ENCODE measurements at regions not wholly inside any gene's neighbourhood (a gene's known extent, or its start where the extent isn't known, plus 50 kb on each side); places are given as distances from the start of the nearest gene placed in this dataset.

- H3K27me3 Mint-ChIP-seq = peaks cover 9% of the 10 kb centered on the region
- H3K4me1 Mint-ChIP-seq = no peaks in the 10 kb centered on the region
- H3K4me3 Mint-ChIP-seq = no peak overlapping the region
Observed at GRCh38 chr5:1950096-1950707, 67.5 kb upstream of the IRX4 start.

GRCh38 chr5:1949253-1949652 lies 66.5 kb upstream of the IRX4 start:
- H3K27ac Mint-ChIP-seq = no peak overlapping the region
- H3K36me3 Mint-ChIP-seq = no peaks in the 10 kb centered on the region
- H3K4me3 Mint-ChIP-seq = no peak overlapping the region
- peaks cover 0 to 3% (median 2%) of the 10 kb centered on the region in 3 donors for H3K9me3 Mint-ChIP-seq
- no peaks in the 10 kb centered on the region for H3K4me1 Mint-ChIP-seq
- H3K27me3 Mint-ChIP-seq = peaks cover 9% of the 10 kb centered on the region

More at GRCh38 chr5:1950096-1950707, 67.5 kb upstream of the IRX4 start:
- Mint-ChIP-seq H3K27ac (no peak overlapping the region), H3K36me3 (no peaks in the 10 kb centered on the region), H3K9me3 (peaks cover 0 to 3% (median 2%) of the 10 kb centered on the region in 3 donors)

GRCh38 chr5:1948663-1949191 lies 66.0 kb upstream of the IRX4 start:
- Mint-ChIP-seq H3K27ac (no peak overlapping the region), H3K27me3 (peaks cover 9% of the 10 kb centered on the region), H3K36me3 (no peaks in the 10 kb centered on the region), H3K4me3 (peak overlapping the region in 1 of 4 donors; percentile 32), H3K4me1 (no peaks in the 10 kb centered on the region), H3K9me3 (peaks cover 0 to 3% (median 2%) of the 10 kb centered on the region in 3 donors)

GRCh38 chr5:1948111-1948510 lies 65.4 kb upstream of the IRX4 start:
- Mint-ChIP-seq H3K4me1 (no peaks in the 10 kb centered on the region), H3K27me3 (peaks cover 9% of the 10 kb centered on the region), H3K9me3 (peaks cover 0 to 2% (median 2%) of the 10 kb centered on the region in 3 donors), H3K27ac (no peak overlapping the region), H3K4me3 (no peak overlapping the region), H3K36me3 (no peaks in the 10 kb centered on the region)

DNA sequence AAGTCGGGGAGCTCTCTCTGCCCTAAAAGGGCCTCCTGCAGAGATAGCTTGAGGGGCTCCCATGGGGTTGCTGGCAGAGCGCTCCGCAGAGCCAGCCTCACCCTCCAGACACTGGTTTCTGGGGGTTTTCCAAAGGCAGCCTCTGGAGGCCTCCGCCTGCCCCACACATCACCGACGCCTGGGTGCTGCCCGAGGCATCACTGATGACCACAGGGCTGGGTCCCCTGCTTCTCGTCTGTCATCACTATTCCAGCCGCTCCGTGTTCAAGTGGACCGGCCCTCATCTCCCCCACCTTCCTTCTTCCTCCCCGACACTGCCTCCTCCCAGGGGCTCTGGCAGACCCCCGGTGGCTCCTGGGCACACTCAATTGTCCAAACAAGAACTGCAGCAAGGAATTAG lies 64.1 kb upstream of the IRX4 start:
- no peak overlapping the region for H3K4me3 Mint-ChIP-seq
- H3K36me3 Mint-ChIP-seq = no peaks in the 10 kb centered on the region
- peaks cover 9% of the 10 kb centered on the region for H3K27me3 Mint-ChIP-seq
- no peaks in the 10 kb centered on the region for H3K4me1 Mint-ChIP-seq
- H3K27ac Mint-ChIP-seq = no peak overlapping the region
- peaks cover 2 to 4% (median 4%) of the 10 kb centered on the region in 3 donors for H3K9me3 Mint-ChIP-seq

DNA sequence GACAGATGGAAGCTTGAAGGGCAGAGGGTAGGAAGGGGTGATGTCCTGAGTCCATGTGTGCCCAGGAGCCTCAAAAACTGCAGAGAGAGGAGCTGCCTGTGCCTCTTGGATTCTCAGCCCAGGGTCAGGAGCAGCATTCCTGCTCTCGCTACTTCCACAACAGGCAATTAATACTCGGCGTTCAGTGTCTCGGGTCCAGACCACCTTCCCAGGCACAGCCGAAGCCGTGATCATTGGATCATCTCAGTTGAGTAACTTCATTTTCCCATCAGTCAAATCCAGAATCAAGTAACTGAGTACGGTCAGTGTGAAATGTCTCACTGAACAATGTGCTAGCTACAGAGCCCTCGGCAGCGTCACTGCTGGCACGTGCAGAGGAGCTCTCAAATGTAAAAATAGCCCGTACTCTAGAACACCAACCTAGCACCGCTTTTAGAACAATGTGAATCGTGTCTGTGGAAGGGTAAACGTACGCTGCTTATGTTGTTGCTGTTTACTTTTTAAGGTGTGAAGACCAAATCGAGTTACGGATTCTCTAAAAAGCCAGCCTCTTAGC lies 63.5 kb upstream of the IRX4 start:
- Mint-ChIP-seq H3K27ac (no peak overlapping the region), H3K36me3 (no peaks in the 10 kb centered on the region), H3K4me3 (no peak overlapping the region), H3K9me3 (peaks cover 2 to 4% (median 4%) of the 10 kb centered on the region in 3 donors), H3K27me3 (peaks cover 9% of the 10 kb centered on the region), H3K4me1 (no peaks in the 10 kb centered on the region)

GRCh38 chr5:1945606-1946005 lies 62.9 kb upstream of the IRX4 start:
- Mint-ChIP-seq H3K4me1 (no peaks in the 10 kb centered on the region), H3K27me3 (peaks cover 9% of the 10 kb centered on the region), H3K36me3 (no peaks in the 10 kb centered on the region), H3K4me3 (no peak overlapping the region), H3K27ac (no peak overlapping the region), H3K9me3 (peaks cover 0 to 4% (median 2%) of the 10 kb centered on the region in 3 donors)

GRCh38 chr5:1944408-1944807 lies 61.7 kb upstream of the IRX4 start:
- no peaks in the 10 kb centered on the region for H3K4me1 Mint-ChIP-seq
- H3K27me3 Mint-ChIP-seq = peaks cover 9% of the 10 kb centered on the region
- H3K4me3 Mint-ChIP-seq = no peak overlapping the region
- peaks cover 0 to 4% (median 2%) of the 10 kb centered on the region in 3 donors for H3K9me3 Mint-ChIP-seq
- H3K36me3 Mint-ChIP-seq = no peaks in the 10 kb centered on the region
- no peak overlapping the region for H3K27ac Mint-ChIP-seq

- H3K27ac Mint-ChIP-seq = no peak overlapping the region
- no peak overlapping the region for H3K4me3 Mint-ChIP-seq
- H3K36me3 Mint-ChIP-seq = no peaks in the 10 kb centered on the region
- no peaks in the 10 kb centered on the region for H3K4me1 Mint-ChIP-seq
- peaks cover 0 to 4% (median 2%) of the 10 kb centered on the region in 3 donors for H3K9me3 Mint-ChIP-seq
- H3K27me3 Mint-ChIP-seq = peaks cover 10% of the 10 kb centered on the region
Observed at GRCh38 chr5:1943481-1943880, 60.8 kb upstream of the IRX4 start.

- Mint-ChIP-seq H3K27ac (no peak overlapping the region), H3K36me3 (no peaks in the 10 kb centered on the region), H3K4me3 (no peak overlapping the region), H3K9me3 (peaks cover 0 to 4% (median 2%) of the 10 kb centered on the region in 3 donors), H3K27me3 (peaks cover 8% of the 10 kb centered on the region), H3K4me1 (no peaks in the 10 kb centered on the region)
Observed at GRCh38 chr5:1942630-1943029, 59.9 kb upstream of the IRX4 start.

DNA sequence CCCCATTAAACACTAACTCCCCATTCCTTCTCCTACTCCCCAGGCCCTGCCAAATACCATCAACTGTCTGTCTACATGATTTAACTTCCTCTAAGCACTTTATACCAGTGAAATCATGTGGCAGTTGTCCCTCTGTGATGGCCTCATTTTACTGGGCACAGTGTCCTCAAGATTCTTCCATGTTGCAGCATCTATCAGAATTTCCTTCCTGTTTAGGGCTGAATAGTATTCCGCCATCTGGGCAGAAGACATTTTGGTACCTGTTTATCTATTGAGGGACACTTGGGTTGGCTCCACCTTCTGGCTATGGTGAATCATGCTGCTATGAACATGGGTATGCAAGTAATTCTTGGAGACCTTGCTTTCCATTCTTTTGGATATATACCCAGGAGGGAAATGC lies 59.4 kb upstream of the IRX4 start:
- H3K4me3 Mint-ChIP-seq = no peak overlapping the region
- H3K27me3 Mint-ChIP-seq = peaks cover 8% of the 10 kb centered on the region
- H3K27ac Mint-ChIP-seq = no peak overlapping the region
- H3K36me3 Mint-ChIP-seq = no peaks in the 10 kb centered on the region
- H3K9me3 Mint-ChIP-seq = peaks cover 0 to 4% (median 2%) of the 10 kb centered on the region in 3 donors
- no peaks in the 10 kb centered on the region for H3K4me1 Mint-ChIP-seq

DNA sequence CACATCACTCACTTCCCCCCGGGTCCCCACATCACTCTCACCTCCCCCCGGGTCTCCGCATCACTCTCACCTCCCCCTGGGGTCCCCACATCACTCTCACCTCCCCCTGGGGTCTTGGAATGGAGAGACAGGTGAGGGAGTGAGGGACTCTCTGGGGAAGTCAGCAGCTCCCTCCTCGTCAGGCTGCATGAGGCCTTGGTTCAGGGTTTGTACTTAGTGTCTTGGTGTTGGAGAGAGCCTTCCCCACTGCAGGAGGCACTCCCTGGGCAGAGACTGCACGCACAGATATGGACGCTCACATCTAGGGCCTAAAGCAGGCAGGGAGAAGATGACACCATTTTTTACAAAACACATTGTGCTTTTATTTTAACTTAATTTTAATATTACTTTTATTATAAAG lies 56.5 kb upstream of the IRX4 start:
- Mint-ChIP-seq H3K4me1 (peaks cover 0 to 2% (median 0%) of the 10 kb centered on the region in 3 donors), H3K4me3 (no peak overlapping the region), H3K27me3 (peaks cover 10% of the 10 kb centered on the region), H3K9me3 (peaks cover 0 to 4% (median 2%) of the 10 kb centered on the region in 3 donors), H3K27ac (peak overlapping the region in 1 of 3 donors; percentile 80), H3K36me3 (no peaks in the 10 kb centered on the region)

GRCh38 chr5:1938310-1939000 lies 55.7 kb upstream of the IRX4 start:
- peaks cover 1 to 4% (median 2%) of the 10 kb centered on the region in 3 donors for H3K9me3 Mint-ChIP-seq
- H3K4me3 Mint-ChIP-seq = no peak overlapping the region
- no peak overlapping the region for H3K27ac Mint-ChIP-seq
- H3K27me3 Mint-ChIP-seq = peaks cover 10% of the 10 kb centered on the region
- peaks cover 0 to 2% (median 0%) of the 10 kb centered on the region in 3 donors for H3K4me1 Mint-ChIP-seq
- no peaks in the 10 kb centered on the region for H3K36me3 Mint-ChIP-seq

DNA sequence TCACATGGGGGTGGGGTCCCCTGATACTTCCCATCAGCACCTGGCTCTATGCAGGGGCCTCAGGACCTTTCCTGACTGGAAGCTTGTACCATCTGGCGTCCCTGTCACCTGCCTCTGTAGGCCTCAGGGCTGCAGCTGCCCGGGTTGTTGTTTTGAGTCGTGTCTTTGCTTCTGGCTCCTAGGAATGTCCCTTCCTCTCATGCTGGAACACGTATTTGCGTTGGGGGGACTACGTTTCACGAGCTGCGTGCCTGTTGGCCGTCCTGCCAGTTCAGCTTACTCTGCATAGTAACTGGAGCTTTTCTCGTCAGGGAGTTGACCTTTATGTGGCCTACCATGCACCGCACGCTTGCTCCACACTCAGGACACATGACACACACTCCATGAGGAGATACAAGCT lies 54.9 kb upstream of the IRX4 start:
- Mint-ChIP-seq H3K9me3 (peaks cover under 1 to 3% (median 1%) of the 10 kb centered on the region in 3 donors), H3K4me3 (no peak overlapping the region), H3K4me1 (peaks cover 0 to 2% (median 0%) of the 10 kb centered on the region in 3 donors), H3K27me3 (peaks cover 16% of the 10 kb centered on the region), H3K27ac (no peak overlapping the region), H3K36me3 (no peaks in the 10 kb centered on the region)

DNA sequence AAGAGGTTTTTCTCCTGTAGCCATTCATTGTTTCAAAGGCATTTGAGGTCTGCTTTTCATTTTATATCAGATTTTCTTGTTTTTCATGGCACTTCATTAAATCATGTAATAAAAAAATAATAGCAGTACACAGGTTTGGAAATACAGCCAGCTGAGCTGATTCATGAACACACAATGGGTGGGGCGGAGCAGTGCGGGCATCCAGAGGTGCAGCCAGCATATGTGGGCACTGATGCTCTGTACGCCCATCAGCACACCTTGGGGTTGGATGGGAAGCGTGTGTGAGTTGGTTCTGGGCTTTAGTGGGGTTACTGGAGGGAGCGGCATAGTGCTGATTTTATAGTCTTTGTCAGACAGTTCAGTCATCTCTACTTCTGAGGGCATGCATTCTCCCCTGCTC lies 54.2 kb upstream of the IRX4 start:
- peaks cover 18% of the 10 kb centered on the region for H3K27me3 Mint-ChIP-seq
- no peak overlapping the region for H3K27ac Mint-ChIP-seq
- H3K4me1 Mint-ChIP-seq = peaks cover 0 to 2% (median 0%) of the 10 kb centered on the region in 3 donors
- peaks cover 0 to 1% (median 0%) of the 10 kb centered on the region in 3 donors for H3K9me3 Mint-ChIP-seq
- H3K4me3 Mint-ChIP-seq = no peak overlapping the region
- no peaks in the 10 kb centered on the region for H3K36me3 Mint-ChIP-seq

Data from IgD-negative memory B cell (primary cell).